ENCODE measurements at regions not wholly inside any gene's neighbourhood (a gene's known extent, or its start where the extent isn't known, plus 50 kb on each side); places are given as distances from the start of the nearest gene placed in this dataset.

DNA sequence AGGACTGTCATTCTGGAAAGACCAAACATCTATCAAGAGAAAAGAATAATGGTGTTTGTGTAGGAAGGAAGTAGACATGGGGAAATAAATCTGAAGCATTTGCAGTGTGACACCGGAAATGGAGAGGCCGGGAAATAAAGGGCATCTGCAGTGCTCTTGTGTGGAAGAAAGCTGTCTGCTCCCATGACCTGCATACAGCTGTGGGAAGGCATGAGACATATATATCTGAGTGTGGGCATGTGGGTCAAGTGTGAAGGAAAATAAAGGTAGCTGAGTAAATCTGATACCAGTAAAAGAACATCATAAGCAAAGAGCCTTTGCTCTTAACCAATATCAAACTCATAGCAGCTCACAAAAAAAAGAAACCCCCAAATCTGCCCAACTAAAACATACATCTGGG is 72.1 kb upstream of the OR5AK2 start:
- intact Hi-C loops (cut with DNase I): no loop called here
- WGBS, 4 donors: 4 to 15% (median 8%) methylated on average over 2 of the region's 2 CpGs
- Histone ChIP-seq H3K27me3 (no peaks in the 10 kb centered on the region), H3K4me3 (no peak overlapping the region), H3K36me3 (replicated peaks in 1 of 2) (no peaks in the 10 kb centered on the region), H3K9me3 (replicated peaks in 1 of 3) (no peaks in the 10 kb centered on the region), H3K27ac (no peak overlapping the region), H3K4me1 (replicated peaks in 1 of 2) (no peaks in the 10 kb centered on the region)
- TF ChIP-seq, protein P1, sequence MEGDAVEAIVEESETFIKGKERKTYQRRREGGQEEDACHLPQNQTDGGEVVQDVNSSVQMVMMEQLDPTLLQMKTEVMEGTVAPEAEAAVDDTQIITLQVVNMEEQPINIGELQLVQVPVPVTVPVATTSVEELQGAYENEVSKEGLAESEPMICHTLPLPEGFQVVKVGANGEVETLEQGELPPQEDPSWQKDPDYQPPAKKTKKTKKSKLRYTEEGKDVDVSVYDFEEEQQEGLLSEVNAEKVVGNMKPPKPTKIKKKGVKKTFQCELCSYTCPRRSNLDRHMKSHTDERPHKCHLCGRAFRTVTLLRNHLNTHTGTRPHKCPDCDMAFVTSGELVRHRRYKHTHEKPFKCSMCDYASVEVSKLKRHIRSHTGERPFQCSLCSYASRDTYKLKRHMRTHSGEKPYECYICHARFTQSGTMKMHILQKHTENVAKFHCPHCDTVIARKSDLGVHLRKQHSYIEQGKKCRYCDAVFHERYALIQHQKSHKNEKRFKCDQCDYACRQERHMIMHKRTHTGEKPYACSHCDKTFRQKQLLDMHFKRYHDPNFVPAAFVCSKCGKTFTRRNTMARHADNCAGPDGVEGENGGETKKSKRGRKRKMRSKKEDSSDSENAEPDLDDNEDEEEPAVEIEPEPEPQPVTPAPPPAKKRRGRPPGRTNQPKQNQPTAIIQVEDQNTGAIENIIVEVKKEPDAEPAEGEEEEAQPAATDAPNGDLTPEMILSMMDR (IDR thresholded peaks at IDR 0.05): no peak
- TF ChIP-seq POLR2A (IDR thresholded peaks at IDR 0.05): no peak
- DNase-seq: no peak

DNA sequence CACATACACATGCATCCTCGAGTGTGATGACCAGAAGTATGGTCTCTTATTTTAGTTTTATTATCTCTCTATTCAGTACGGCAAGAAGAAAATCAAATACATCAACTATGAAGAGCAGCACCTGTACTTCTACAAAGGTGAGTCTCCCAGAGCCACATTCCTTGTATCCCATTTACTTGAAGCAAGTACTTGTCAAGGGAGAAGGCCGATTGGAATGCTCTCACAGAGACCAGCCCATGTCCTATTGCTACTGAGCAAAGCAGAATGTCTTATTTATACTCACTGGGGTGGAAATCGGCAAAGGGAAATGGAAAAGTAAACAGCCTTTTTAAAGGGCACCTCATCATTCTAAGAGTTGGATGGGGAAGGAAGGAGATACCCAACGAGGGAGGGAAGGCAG is 72.6 kb upstream of the OR5AK2 start:
- Histone ChIP-seq H3K9me3 (replicated peaks in 1 of 3) (no peaks in the 10 kb centered on the region), H3K4me1 (replicated peaks in 1 of 2) (no peaks in the 10 kb centered on the region), H3K36me3 (replicated peaks in 1 of 2) (no peaks in the 10 kb centered on the region), H3K27ac (no peak overlapping the region), H3K4me3 (no peak overlapping the region), H3K27me3 (no peaks in the 10 kb centered on the region)
- 23 to 35% (median 30%) methylated on average over 5 of the region's 5 CpGs for WGBS, 4 donors
- DNase-seq: no peak
- intact Hi-C loops (cut with DNase I): no loop called here
- TF ChIP-seq, protein P1 (IDR thresholded peaks at IDR 0.05): no peak
- TF ChIP-seq POLR2A (IDR thresholded peaks at IDR 0.05): no peak

DNA sequence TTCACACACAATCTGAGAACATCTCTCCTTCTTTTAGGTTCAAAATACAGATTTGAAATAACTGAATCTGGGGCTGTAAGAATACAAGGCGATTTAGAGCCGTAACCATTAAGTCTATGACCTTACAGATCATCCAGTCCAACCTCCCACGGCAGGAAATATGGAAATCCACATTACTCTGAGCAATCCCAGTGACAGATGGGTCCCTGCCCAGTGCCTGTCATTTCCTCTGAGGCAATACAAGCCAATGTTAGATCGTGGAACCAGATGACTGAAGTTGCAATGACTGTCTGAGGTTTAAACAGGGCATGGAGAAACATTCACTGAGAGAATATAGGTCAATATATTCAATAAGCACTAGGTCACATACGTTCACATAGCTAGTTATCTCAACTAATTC is 77.4 kb upstream of the OR5AK2 start:
- H3K4me3 ChIP-seq: no peak overlapping the region
- H3K4me1 ChIP-seq (replicated peaks in 1 of 2): no peaks in the 10 kb centered on the region
- H3K27ac ChIP-seq: no peak overlapping the region
- intact Hi-C loops (cut with DNase I): no loop called here
- H3K27me3 ChIP-seq: no peaks in the 10 kb centered on the region
- TF ChIP-seq, protein P1 (IDR thresholded peaks at IDR 0.05): no peak
- no peak for TF ChIP-seq POLR2A (IDR thresholded peaks at IDR 0.05)
- DNase-seq: peak in 1 of 7 donors; percentile 10
- WGBS, 4 donors: 45 to 61% (median 50%) methylated on average over 5 of the region's 5 CpGs
- no peaks in the 10 kb centered on the region for H3K36me3 ChIP-seq (replicated peaks in 1 of 2)
- H3K9me3 ChIP-seq (replicated peaks in 1 of 3): no peaks in the 10 kb centered on the region

DNA sequence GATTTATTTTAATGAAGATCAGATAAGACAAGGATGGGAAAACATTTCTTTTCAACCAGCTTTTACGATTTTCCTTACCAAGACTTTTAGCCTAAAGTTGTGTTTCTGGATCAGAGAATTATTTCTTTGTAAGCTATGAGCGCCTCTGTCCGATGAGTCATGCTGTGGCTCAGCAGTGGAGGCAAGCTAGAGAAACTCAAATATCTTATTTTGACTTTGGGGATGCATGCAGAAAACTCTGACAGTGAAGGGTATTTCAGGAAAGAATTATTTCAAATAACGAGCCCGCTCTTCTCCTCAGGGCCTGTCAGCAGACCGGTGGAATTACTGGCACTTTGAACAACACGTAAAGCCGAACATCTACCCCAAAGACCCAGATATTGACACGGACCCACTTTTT is 77.9 kb upstream of the OR5AK2 start:
- Histone ChIP-seq H3K4me3 (no peak overlapping the region), H3K27ac (no peak overlapping the region), H3K9me3 (replicated peaks in 1 of 3) (no peaks in the 10 kb centered on the region), H3K36me3 (replicated peaks in 1 of 2) (no peaks in the 10 kb centered on the region), H3K27me3 (no peaks in the 10 kb centered on the region), H3K4me1 (replicated peaks in 1 of 2) (no peaks in the 10 kb centered on the region)
- no peak for TF ChIP-seq POLR2A (IDR thresholded peaks at IDR 0.05)
- TF ChIP-seq, protein P1 (IDR thresholded peaks at IDR 0.05): no peak
- 74 to 80% (median 77%) methylated on average over 9 of the region's 9 CpGs for WGBS, 4 donors
- intact Hi-C loops (cut with DNase I): no loop called here
- DNase-seq: no peak

Data from adrenal gland (tissue), 9 donors.